Transverse colon (tissue), 4 donors: ENCODE measurements at regions not wholly inside any gene's neighbourhood (a gene's known extent, or its start where the extent isn't known, plus 50 kb on each side); places are given as distances from the start of the nearest gene placed in this dataset.

ENCODE experiments used
- DNase-seq: peaks from one replicate; pipeline ENCODE4 v3.0.0-alpha.2; 2019
- H3K27ac ChIP-seq, 4 donors: fragments of 200-600 bp; sonication (generic); 2 replicates each; pipeline ENCODE4 v1.5.1; 2016 to 2018; ENCODE audit warnings: inconsistent platforms in 4 of 4
- H3K27me3 ChIP-seq: fragments of 200-600 bp; sonication (generic); 2 replicates; pipeline ENCODE4 v1.5.1; 2017; ENCODE audit warnings: inconsistent platforms
- H3K36me3 ChIP-seq, 4 donors: fragments of 200-600 bp; sonication (generic); 2 replicates each; pipeline ENCODE4 v1.5.1; 2017 to 2019; ENCODE audit warnings: inconsistent platforms in 4 of 4
- H3K4me1 ChIP-seq, 4 donors: fragments of 200-600 bp; sonication (generic); 2 replicates each; pipeline ENCODE4 v1.5.1; 2017 to 2020; ENCODE audit warnings: inconsistent platforms in 4 of 4
- H3K4me3 ChIP-seq, 4 donors: fragments of 200-600 bp; sonication (generic); 1 replicate in 1 of 4; 2 replicates in 3 of 4; pipeline versions ENCODE4 v1.5.1 to v1.6.1; 2017 to 2019; ENCODE audit warnings: inconsistent platforms in 4 of 4
- H3K9me3 ChIP-seq, 2 donors: fragments of 200-600 bp; sonication (generic); 2 replicates each; pipeline ENCODE4 v1.5.1; 2017 to 2019; ENCODE audit warnings: inconsistent platforms in 2 of 2
- CTCF ChIP-seq, 5 experiments: fragments of 200-600 bp in 3 of 5; fragments of 450-650 bp in 2 of 5; sonication (generic) in 3 of 5; IDR thresholded peaks; 1 replicate in 2 of 5; 2 replicates in 3 of 5; pipeline ENCODE4 v1.5.1; 2016 to 2017; ENCODE audit warnings: antibody characterized with exemption in 5 of 5, inconsistent platforms in 3 of 5, mild to moderate bottlenecking in 2 of 5, moderate library complexity in 1 of 5
- EP300 ChIP-seq: sonication (generic); formaldehyde crosslinking; IDR thresholded peaks from one replicate; pipeline ENCODE4 v1.6.1; 2017; ENCODE audit warnings: antibody characterized with exemption, low read depth
- POLR2A ChIP-seq: fragments of 450-650 bp; IDR thresholded peaks from one replicate; pipeline ENCODE4 v1.6.1; 2016; ENCODE audit warnings: antibody characterized with exemption, mild to moderate bottlenecking, moderate library complexity
- POLR2AphosphoS5 ChIP-seq, 3 donors: sonication (generic); formaldehyde crosslinking; IDR thresholded peaks; one replicate each; pipeline ENCODE4 v1.6.1; 2016; ENCODE audit warnings: antibody characterized with exemption in 3 of 3
- WGBS, 2 donors: methylation state at CpG; one replicate each; pipeline ENCODE4 v1.1.5; 2018; ENCODE audit warnings: low coverage in 1 of 2; 5-methylcytosine and 5-hydroxymethylcytosine counted together
- in situ Hi-C, 4 donors: fragments of 200-750 bp; cut with MboI; loops; one replicate each; pipeline versions ENCODE4 v1.15.0 to v1.15.1; 2017; ENCODE audit warnings: low sequenced_read_pairs in 3 of 4, low pct_ligation_motif_present in 1 of 4, low pct_unique_long_range_greater_than_20kb in 1 of 4
- intact Hi-C: fragments of 100-400 bp; cut with DNase I; formaldehyde crosslinking; loops from one replicate; pipeline ENCODE4 v1.15.1; 2023; ENCODE audit warnings: low total_unique reads

GRCh38 chr2:195370167-195370943 lies 286.7 kb upstream of the SLC39A10 start:
- Histone ChIP-seq H3K27me3 (no peaks in the 10 kb centered on the region), H3K9me3 (no peaks in the 10 kb centered on the region), H3K36me3 (no peaks in the 10 kb centered on the region), H3K27ac (no peak overlapping the region), H3K4me1 (peaks cover 0 to 12% (median 0%) of the 10 kb centered on the region in 4 donors), H3K4me3 (no peak overlapping the region)
- no peak for DNase-seq
- intact Hi-C loops (no loop called here), in situ Hi-C loops (no loop called here)
- WGBS, 2 donors: 67 to 73% methylated on average over 4 of the region's 4 CpGs
- no peak for TF ChIP-seq EP300
- no peak for TF ChIP-seq POLR2A
- TF ChIP-seq POLR2AphosphoS5 (IDR thresholded peaks at IDR 0.05): no peak
- TF ChIP-seq CTCF (IDR thresholded peaks at IDR 0.05): no peak

DNA sequence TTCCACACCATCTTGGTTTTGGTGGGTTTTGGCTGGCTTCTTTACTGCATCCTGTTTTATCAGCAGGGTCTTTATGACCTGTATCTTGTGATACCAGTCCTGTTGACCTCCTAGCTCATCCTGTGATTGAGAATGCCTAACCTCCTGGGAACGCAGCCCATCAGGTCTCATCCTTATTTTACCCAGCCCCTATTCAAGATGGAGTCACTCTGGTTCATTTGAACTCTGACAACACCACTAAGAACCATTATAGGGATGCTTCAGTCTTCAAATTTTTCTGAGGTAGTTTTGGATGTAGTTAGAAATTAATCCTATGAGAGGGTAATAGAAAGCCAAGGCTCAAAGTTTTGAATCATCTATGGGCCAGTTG lies 287.8 kb upstream of the SLC39A10 start:
- H3K27ac ChIP-seq: no peak overlapping the region
- in situ Hi-C loops: no loop called here
- WGBS, 2 donors: 0% methylated on average over 1 of the region's 1 CpG
- no peaks in the 10 kb centered on the region for H3K36me3 ChIP-seq
- intact Hi-C loops: no loop called here
- H3K27me3 ChIP-seq: no peaks in the 10 kb centered on the region
- TF ChIP-seq CTCF (IDR thresholded peaks at IDR 0.05) (no peak), EP300 (no peak), POLR2A (no peak), POLR2AphosphoS5 (IDR thresholded peaks at IDR 0.05) (no peak)
- no peak overlapping the region for H3K4me3 ChIP-seq
- H3K4me1 ChIP-seq: peaks cover 0 to 12% (median 0%) of the 10 kb centered on the region in 4 donors
- no peaks in the 10 kb centered on the region for H3K9me3 ChIP-seq
- no peak for DNase-seq

DNA sequence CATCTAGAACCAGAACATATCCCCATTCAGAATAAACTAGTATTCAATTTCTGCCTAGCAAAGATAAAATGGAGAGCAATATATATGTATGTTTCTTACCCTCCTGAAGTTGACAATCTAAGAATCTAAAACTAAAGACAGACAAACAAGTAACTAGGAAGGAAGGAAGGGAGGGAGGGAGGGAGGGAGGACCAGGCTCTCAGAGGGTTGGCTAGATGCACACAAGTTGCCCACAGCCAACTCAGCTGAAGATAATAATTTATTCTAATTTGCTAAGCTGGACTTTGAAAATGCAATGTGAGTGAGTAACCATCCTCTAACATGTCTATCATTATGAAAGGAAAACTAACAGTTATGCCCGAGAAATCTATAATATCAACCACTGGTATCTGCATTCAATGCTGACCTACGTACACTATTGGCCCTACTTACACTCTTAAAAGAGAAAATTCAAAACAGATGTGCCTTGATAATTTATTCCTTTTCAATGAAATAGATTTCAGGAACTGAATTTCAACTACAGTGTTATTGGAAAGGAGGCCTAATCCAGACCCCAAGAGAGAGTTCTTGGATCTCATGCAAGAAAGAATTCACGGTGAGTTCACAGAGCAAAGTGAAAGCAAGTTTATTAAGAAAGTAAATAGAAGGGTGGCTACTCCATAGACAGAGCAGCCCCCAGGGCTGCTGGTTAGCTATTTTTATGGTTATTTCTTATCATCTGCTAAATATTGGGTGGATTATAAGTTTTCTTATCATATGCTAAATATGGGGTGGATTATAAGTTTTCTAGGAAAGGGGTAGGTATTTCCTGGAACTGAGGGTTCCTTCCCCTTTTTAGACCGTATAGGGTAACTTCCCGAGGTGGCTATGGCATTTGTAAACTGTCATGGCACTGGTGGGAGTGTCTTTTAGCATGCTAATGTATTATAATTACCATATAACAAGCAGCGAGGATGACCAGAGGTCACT lies 288.5 kb upstream of the SLC39A10 start:
- H3K36me3 ChIP-seq: no peaks in the 10 kb centered on the region
- no peak overlapping the region for H3K4me3 ChIP-seq
- in situ Hi-C loops: no loop called here
- 84 to 88% methylated on average over 4 to 6 of the region's 6 CpGs for WGBS, 2 donors
- peaks cover 0 to 12% (median 0%) of the 10 kb centered on the region in 4 donors for H3K4me1 ChIP-seq
- no peak for DNase-seq
- TF ChIP-seq CTCF (IDR thresholded peaks at IDR 0.05) (no peak), POLR2AphosphoS5 (IDR thresholded peaks at IDR 0.05) (no peak), EP300 (no peak), POLR2A (no peak)
- intact Hi-C loops: no loop called here
- H3K27me3 ChIP-seq: no peaks in the 10 kb centered on the region
- H3K27ac ChIP-seq: no peak overlapping the region
- no peaks in the 10 kb centered on the region for H3K9me3 ChIP-seq

DNA sequence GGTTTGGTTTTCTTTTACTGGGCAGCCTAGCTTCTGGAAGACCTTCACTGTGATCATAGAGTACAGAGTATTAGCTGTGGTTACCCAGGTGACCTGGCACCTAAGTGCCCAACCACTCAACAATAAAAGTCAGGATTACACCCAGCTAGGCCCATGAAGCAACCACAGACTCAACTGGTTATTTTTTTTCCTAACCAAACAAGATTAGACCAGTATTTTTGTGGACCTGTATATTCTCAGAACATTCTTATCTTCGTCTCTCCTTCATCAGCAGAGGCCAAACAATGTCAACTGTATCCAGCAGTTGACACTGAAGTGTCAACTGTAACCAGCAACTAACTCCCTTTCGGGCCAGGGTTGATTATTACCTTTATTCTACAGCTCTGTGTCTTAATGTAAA lies 289.2 kb upstream of the SLC39A10 start:
- TF ChIP-seq POLR2AphosphoS5 (IDR thresholded peaks at IDR 0.05) (no peak), POLR2A (no peak), EP300 (no peak)
- in situ Hi-C loops (no loop called here), intact Hi-C loops (no loop called here)
- H3K4me3 ChIP-seq: no peak overlapping the region
- no peak for DNase-seq
- H3K9me3 ChIP-seq: no peaks in the 10 kb centered on the region
- H3K4me1 ChIP-seq: peaks cover 0 to 12% (median 0%) of the 10 kb centered on the region in 4 donors
- no peak overlapping the region for H3K27ac ChIP-seq
- 54 to 67% methylated on average over 2 of the region's 2 CpGs for WGBS, 2 donors
- no peaks in the 10 kb centered on the region for H3K36me3 ChIP-seq
- no peaks in the 10 kb centered on the region for H3K27me3 ChIP-seq
